Left lung (tissue), 4 donors: ENCODE measurements at regions not wholly inside any gene's neighbourhood (a gene's known extent, or its start where the extent isn't known, plus 50 kb on each side); places are given as distances from the start of the nearest gene placed in this dataset.
"Not testable (repeated sequence)": the region's sequence is repeated elsewhere in the genome, so short reads cannot be mapped to it uniquely, and the experiment has no call there.

Experiments used
- ATAC-seq: fragments of 200-7000 bp; cut with Tn5 transposase; one replicate; pipeline ENCODE4 v1.9.1; 2020; ENCODE audit warnings: moderate library complexity
- DNase-seq, 4 donors: peaks; one replicate each; pipeline ENCODE4 v3.0.0-alpha.2; 2013 to 2020
- H3K27ac ChIP-seq, 2 donors: fragments of 200-600 bp; sonication (generic) in 1 of 2; one replicate each; pipeline versions ENCODE4 v1.5.0 to v1.8.0; 2020 to 2021
- H3K27me3 ChIP-seq, 2 donors: fragments of 200-600 bp; sonication (generic) in 1 of 2; one replicate each; pipeline versions ENCODE4 v1.5.0 to v1.8.0; 2020 to 2021
- H3K36me3 ChIP-seq, 2 donors: fragments of 200-600 bp; sonication (generic) in 1 of 2; one replicate each; pipeline versions ENCODE4 v1.5.0 to v1.8.0; 2020 to 2021
- H3K4me1 ChIP-seq, 2 donors: fragments of 200-600 bp; one replicate each; pipeline ENCODE4 v1.8.0; 2021
- H3K4me3 ChIP-seq, 2 donors: fragments of 200-600 bp; sonication (generic) in 1 of 2; one replicate each; pipeline versions ENCODE4 v1.5.0 to v1.8.0; 2020 to 2021; ENCODE audit warnings: mild to moderate bottlenecking in 1 of 2
- H3K9me3 ChIP-seq, 2 donors: fragments of 200-600 bp; sonication (generic) in 1 of 2; one replicate each; pipeline versions ENCODE4 v1.5.0 to v1.8.0; 2020 to 2021
- intact Hi-C, 2 donors: fragments of 100-400 bp; cut with DNase I; formaldehyde crosslinking; loops; one replicate each; pipeline versions ENCODE4 v1.11.2 to v1.14.2; 2022
- donor health status: DM: no; HTN: yes; CAD: no.
- donor health status: DM: no; HTN: no; CAD: no.

- ATAC-seq, intact Hi-C loops, H3K27me3 ChIP-seq, H3K9me3 ChIP-seq, H3K4me1 ChIP-seq, H3K27ac ChIP-seq, H3K36me3 ChIP-seq, H3K4me3 ChIP-seq, DNase-seq: not testable (repeated sequence)
These were observed 276.6 kb downstream of the SPATA31A1 start for GRCh38 chr9:39632071-39632470.

GRCh38 chr9:39649029-39649428 lies 293.6 kb downstream of the SPATA31A1 start:
- intact Hi-C loops, H3K27me3 ChIP-seq, H3K36me3 ChIP-seq, H3K9me3 ChIP-seq, ATAC-seq, H3K4me1 ChIP-seq, H3K4me3 ChIP-seq, DNase-seq, H3K27ac ChIP-seq: not testable (repeated sequence)

GRCh38 chr9:39656960-39657603 lies 301.6 kb downstream of the SPATA31A1 start:
- H3K4me1 ChIP-seq, H3K27me3 ChIP-seq, H3K36me3 ChIP-seq, H3K9me3 ChIP-seq, H3K27ac ChIP-seq, intact Hi-C loops, H3K4me3 ChIP-seq, DNase-seq, ATAC-seq: not testable (repeated sequence)

GRCh38 chr9:39663020-39663419 lies 307.6 kb downstream of the SPATA31A1 start:
- H3K4me3 ChIP-seq, H3K36me3 ChIP-seq, intact Hi-C loops, H3K27me3 ChIP-seq, ATAC-seq, DNase-seq, H3K4me1 ChIP-seq, H3K27ac ChIP-seq, H3K9me3 ChIP-seq: not testable (repeated sequence)

- DNase-seq, intact Hi-C loops, H3K4me3 ChIP-seq, H3K9me3 ChIP-seq, H3K4me1 ChIP-seq, H3K27ac ChIP-seq, H3K36me3 ChIP-seq, ATAC-seq, H3K27me3 ChIP-seq: not testable (repeated sequence)
These were observed 308.2 kb downstream of the SPATA31A1 start for GRCh38 chr9:39663713-39664112.

GRCh38 chr9:39665020-39665419 lies 309.6 kb downstream of the SPATA31A1 start:
- H3K9me3 ChIP-seq, H3K4me3 ChIP-seq, H3K36me3 ChIP-seq, intact Hi-C loops, ATAC-seq, H3K27me3 ChIP-seq, DNase-seq, H3K27ac ChIP-seq, H3K4me1 ChIP-seq: not testable (repeated sequence)

- ATAC-seq, DNase-seq, intact Hi-C loops, H3K36me3 ChIP-seq, H3K27ac ChIP-seq, H3K4me3 ChIP-seq, H3K9me3 ChIP-seq, H3K4me1 ChIP-seq, H3K27me3 ChIP-seq: not testable (repeated sequence)
These were observed 319.2 kb downstream of the SPATA31A1 start for GRCh38 chr9:39674437-39675210.

GRCh38 chr9:39675211-39675553 lies 319.7 kb downstream of the SPATA31A1 start:
- H3K4me1 ChIP-seq, H3K4me3 ChIP-seq, H3K36me3 ChIP-seq, ATAC-seq, H3K27me3 ChIP-seq, intact Hi-C loops, H3K9me3 ChIP-seq, DNase-seq, H3K27ac ChIP-seq: not testable (repeated sequence)

- DNase-seq, intact Hi-C loops, ATAC-seq, H3K36me3 ChIP-seq, H3K27me3 ChIP-seq, H3K9me3 ChIP-seq, H3K4me3 ChIP-seq, H3K27ac ChIP-seq, H3K4me1 ChIP-seq: not testable (repeated sequence)
These were observed 323.2 kb downstream of the SPATA31A1 start for GRCh38 chr9:39678534-39679263.

- H3K27ac ChIP-seq, H3K9me3 ChIP-seq, ATAC-seq, DNase-seq, H3K4me1 ChIP-seq, H3K4me3 ChIP-seq, intact Hi-C loops, H3K36me3 ChIP-seq, H3K27me3 ChIP-seq: not testable (repeated sequence)
These were observed 325.4 kb downstream of the SPATA31A1 start for GRCh38 chr9:39680694-39681401.

GRCh38 chr9:39728862-39729261 lies 373.4 kb downstream of the SPATA31A1 start:
- H3K9me3 ChIP-seq, ATAC-seq, H3K27ac ChIP-seq, H3K27me3 ChIP-seq, H3K4me1 ChIP-seq, DNase-seq, intact Hi-C loops, H3K36me3 ChIP-seq, H3K4me3 ChIP-seq: not testable (repeated sequence)

GRCh38 chr9:39744898-39745297 lies 389.4 kb downstream of the SPATA31A1 start:
- H3K4me1 ChIP-seq, H3K27ac ChIP-seq, ATAC-seq, H3K4me3 ChIP-seq, H3K9me3 ChIP-seq, H3K27me3 ChIP-seq, intact Hi-C loops, DNase-seq, H3K36me3 ChIP-seq: not testable (repeated sequence)

- ATAC-seq, H3K27ac ChIP-seq, H3K9me3 ChIP-seq, intact Hi-C loops, H3K36me3 ChIP-seq, H3K27me3 ChIP-seq, H3K4me1 ChIP-seq, DNase-seq, H3K4me3 ChIP-seq: not testable (repeated sequence)
These were observed 420.1 kb downstream of the SPATA31A1 start for GRCh38 chr9:39775570-39775969.
